DMS53 treated with DMSO at 0.1 percent for 48 hours (cell line): ENCODE measurements at regions not wholly inside any gene's neighbourhood (a gene's known extent, or its start where the extent isn't known, plus 50 kb on each side); places are given as distances from the start of the nearest gene placed in this dataset.
"Not testable (repeated sequence)": the region's sequence is repeated elsewhere in the genome, so short reads cannot be mapped to it uniquely, and the experiment has no call there.

Experiments used
- DNase-seq: peaks from one replicate; lab custom pipeline; 2025; ENCODE audit not compliant: unreplicated experiment; lab: John Stamatoyannopoulos, UW

DNA sequence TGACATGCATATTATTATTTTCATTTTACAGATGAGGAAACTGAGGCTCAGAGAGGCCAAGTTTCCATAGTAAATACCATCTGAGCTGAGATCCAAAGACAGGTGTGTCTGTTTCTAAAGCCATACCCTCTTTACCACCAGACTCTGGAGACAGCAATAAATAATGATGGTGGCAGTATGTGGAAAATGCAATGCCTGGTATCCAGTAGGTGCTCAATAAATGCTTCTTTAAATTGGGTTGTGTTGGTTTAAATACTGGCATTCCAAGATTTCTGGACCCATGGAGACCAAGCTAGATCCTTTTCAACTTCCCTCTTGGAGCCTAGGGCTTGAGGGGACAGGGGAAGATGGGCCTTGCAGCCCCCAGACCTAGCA is 221.3 kb upstream of the MSX2 start:
- no peak for DNase-seq

DNA sequence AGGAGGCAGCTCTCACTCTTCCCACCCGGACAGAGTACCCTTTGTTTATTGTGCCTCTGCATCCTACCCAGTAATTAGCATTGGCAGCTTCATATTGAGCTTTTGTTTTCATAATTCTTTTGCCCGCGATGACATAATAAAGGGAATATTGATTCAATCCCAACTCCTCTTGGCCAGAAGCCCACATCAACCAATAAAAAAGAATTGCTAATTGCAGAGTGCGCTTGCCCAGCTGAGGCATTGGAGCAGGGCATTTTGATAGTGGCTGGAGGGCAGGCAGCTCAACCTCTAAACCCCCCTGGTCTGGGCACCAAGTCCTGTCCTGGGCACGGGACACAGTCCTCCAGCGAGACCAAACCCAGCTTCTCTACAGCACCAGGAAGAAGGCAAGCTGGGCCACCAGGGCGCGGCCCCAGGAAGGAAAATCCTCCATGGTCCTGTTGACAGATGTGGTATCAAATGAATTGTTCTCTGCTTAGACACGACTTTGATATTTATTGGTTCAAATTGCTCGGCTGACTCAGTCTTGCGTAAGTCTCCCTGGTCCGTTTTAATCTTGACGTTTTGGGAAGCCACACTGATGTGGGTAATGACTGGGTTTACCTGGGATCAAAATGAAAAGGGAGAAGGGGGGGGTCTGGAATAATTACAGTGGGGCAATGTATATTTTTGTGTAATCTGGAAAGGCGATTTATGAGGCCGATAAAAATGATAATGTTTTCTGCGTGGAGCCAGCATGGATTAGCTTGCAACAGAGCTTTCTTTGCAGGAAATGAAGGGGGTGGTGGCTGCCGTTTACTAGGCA is 220.7 kb upstream of the MSX2 start:
- DNase-seq, result no peak

DNA sequence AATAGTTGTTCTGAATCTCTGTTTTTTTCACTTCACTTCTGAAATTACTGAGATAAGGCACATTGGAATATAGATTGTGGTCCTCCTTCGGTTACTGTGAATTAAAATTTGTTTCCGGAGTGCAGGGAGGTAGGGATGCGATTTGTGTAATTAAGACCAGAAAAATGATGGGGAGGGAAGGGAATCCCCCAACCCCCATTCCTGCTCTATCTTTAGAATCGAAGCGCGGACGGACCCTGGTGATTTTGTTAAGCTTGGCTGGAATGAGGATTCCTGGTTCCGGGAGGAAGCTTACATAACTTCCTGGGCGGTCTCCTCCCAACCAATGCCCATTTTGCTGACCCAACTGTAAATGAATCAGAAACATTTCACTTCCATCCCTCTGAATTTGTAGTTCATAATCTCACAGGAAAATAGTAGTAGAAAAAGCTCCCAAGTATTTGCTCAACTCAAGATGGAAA is 220.1 kb upstream of the MSX2 start:
- no peak for DNase-seq

DNA sequence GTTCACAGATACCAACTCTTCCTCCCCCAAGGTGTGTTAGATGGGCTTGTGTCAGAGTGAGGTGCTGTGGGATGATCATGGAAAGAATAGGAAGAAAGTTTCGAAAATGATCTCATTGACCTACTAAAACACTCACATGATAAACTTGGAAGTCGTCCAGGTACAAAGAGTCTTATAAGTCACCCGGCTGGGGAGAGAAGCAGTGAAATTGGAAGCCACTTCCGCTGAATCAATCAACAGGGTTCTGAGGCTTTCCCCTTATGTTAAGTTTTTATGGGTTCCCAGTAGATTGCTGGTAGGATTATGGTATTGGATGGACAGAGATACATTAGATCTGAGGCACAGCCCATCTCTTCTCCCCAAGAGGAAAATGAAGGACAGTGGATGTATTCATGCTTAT is 218.8 kb upstream of the MSX2 start:
- DNase-seq, result no peak

DNA sequence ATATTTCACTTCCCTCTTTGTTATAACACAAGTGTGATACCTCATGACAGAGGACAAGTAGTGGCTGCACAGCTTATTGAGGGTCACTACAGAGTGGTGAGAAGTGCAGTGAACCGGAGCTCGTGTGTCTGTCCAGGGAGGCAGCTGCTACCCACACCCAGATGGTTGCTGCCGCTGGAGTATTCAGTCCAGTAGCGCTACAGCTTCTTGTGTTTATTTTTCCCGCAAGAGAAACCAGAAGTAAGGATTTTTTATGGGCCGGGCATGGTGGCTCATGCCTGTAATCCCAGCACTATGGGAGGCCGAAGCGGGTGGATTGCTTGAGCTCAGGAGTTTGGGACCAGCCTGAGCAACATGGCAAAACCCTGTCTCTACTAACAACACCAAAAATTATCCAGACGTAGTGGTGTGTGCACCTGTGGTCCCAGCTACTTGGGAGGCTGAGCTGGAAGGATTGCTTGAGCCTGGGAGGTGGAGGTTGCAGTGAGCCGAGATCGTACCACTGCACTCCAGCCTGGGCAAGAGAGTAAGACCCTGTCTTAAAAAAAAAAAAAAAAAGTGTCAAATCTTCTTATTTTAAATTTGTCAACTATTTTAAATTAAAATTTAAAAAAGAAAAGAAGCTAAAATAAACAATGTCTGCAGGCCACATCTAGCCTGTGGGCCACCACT is 213.5 kb upstream of the MSX2 start:
- DNase-seq, result not testable (repeated sequence)

DNA sequence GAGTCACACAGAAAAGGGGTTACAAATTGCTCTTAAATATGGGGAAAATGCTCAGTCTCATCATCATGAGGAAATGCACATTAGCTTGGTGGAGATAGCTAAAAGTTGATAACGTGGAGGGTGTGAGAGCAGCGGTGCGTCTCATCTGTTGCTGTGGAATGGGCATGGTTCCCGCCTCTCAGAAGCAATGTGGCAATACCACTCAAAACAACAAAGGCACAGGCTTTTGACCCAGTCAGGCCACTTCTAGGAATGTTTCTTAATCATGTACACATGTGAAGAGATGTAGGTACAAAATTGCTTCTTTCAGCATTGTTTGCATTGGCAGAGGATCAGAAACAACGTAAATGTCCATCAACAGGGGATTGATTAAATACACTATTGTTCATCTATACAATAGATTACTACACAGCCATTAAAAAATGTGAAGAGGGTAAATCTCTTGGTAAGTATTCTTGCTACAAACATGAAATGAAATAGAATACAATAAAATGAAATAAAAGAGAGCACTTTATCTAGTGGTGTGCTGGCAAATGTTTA is 212.6 kb upstream of the MSX2 start:
- DNase-seq, result no peak

DNA sequence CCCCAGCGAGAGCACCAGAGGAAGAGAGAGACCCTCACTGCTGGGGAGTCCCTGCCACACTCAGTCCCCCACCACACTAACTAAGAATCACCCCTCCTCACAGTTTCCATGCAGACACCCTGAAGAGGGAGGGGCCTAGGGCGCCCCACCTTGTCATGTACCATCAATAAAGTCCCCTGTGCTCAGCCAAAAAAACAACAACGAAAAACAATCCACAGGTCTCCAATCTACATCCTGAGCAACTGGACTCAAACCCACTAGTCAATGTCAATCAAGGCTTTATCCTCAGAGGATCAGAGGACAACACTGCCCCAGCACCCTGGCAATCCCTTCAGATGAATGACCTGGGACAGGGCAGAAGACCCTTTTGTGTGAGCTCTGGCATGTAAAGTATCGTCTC is 210.1 kb upstream of the MSX2 start:
- no peak for DNase-seq

DNA sequence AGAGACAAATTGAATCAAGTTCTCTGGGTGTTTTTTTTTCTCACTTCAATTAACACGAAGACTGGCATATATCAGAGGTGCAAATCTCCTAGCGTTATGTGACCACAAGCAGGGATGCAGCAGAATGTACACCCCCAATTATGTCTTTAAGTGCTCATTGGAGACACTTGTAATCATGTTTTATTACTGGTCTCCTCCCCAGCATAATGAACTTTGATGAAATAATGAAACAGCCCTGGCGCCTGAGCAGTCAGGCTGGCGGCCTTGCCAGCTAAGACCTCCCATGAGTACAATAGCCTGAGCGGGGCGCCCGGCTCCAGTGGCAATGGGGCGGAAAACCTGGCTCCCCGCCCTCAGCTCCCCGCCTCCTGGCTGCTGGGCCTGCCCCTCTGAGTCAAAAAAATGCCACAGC is 209.4 kb upstream of the MSX2 start:
- no peak for DNase-seq

DNA sequence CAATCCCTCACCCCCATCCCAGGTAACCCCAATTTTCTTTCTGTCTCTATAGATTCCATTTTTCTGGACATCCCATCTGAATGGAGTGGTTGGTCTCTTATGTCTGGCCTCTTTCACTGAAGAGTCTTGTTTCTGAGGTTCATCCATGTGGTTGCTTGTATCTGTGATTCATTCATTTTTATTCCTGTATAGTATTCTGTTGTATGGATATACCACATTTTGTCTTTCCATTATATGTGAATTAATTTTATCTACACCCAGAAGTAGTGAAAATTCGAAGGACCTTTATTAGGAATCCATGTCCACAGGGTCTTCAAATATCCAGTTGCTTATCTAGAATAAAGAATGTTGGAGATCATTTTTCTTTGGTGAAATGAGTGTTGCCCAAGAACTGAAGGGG is 207.6 kb upstream of the MSX2 start:
- DNase-seq, result no peak

DNA sequence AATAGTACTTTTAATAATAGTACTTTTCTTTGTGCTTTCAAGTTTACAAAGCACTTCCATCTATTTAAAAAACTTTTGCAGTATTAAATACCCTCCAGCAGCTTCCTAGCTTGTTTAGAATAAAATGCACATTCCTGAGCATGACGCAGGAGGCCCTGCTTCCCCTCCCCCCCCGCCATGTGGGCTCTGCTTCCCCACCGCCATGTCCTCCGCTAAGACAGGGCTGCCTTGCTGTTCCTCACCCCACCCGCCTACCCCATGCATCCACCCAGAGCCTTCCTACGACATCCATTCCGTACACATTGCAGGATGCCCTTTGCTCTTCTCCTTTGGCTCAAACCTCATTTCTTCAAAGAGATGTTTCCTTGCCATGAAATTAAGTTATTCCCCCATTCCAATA is 205.9 kb upstream of the MSX2 start:
- no peak for DNase-seq

DNA sequence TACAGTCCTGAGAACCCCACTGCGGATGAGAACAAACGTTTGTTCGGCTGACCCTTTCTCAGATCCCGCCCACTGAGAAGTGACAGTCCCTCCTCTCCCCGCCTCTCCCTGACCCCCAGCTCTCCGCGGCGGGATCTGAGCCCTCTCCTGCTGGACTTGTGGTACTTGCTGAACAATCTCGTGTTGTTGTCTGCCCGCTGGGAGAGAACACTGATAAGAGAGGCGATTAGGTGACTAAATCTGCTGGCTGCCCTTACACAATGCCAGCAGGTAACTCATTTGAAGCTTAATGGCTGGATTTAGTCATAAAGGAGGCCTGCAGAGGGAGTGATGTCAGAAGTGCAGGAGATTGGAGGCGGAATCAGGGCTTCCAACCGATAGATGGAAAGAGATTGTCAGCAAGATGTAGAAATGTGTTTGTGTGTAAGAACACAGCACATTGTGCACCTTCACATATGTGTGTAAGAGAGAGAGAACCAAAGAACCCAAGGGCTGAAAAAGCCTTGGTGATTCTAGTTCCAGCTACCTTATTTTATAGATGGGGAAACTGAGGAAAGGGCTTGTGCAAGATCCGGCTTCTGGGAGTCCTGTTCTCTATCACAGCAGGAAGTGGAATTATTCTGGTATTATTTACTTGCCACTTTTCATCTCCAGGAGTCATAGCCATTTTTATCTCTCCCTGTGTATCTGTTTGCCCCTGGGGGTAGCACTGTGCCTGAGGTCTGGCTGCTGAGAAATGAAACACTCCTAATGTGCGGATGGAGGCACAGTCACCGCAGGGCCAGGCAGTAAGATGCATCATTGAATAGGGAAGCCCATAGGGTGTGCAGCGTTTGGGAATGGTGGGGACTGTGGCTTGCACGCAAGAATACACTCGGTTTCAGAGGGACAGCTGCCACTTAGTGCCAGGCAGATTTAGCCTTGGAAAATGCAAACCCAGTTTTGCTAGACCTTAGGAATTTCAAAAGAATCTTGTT is 203.7 kb upstream of the MSX2 start:
- DNase-seq, result no peak

DNA sequence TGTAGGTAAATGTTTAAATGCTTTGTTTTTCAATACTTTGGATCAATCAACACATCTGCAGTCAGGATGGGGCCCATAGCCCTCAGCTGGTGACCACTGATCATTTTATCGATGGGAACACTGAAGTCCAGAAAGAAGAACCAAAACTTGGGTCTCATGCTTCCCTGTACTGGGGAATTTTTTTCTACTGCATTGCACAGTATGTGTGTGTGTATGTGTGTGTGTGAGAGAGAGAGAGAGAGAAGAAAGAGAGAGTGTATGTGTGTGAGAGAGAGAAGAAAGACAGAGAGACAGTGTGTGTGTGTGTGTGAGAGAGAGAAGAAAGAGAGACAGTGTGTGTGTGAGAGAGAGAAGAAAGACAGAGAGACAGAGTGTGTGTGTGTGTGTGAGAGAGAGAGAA is 202.9 kb upstream of the MSX2 start:
- no peak for DNase-seq

DNA sequence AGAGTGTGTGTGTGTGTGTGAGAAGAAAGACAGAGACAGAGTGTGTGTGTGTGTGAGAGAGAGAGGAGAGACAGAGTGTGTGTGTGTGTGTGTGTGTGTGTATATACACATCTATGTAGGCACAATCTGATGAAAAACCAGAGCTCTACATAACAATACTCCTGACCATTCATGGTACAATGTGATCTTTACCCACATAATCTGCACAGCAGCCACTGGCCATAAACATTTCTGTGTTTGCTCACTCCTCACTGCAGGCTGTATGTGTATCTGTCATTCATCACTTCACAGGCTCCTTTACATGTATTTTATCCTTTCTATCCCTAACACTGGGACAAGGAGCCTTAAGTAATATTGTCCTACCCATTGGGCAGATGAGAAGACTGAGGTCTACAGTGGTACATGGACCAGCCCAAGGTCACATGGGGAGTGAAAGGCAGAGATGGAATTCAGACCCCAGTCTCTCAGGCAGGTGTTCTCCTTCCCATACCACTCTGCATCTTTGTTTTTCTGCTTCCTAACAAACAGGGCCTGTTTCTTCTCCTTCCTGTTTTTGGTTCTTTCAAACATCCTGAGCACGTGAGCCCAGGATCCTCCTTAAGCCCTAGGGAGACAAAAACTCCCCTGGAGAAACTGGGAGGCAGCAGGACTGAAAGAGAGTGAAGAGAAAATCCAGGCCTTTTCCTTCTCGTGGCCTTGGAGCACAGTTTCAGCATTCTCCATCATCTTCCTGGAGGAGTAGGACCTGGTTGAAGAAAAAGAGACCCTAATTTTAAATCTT is 201.7 kb upstream of the MSX2 start:
- no peak for DNase-seq

DNA sequence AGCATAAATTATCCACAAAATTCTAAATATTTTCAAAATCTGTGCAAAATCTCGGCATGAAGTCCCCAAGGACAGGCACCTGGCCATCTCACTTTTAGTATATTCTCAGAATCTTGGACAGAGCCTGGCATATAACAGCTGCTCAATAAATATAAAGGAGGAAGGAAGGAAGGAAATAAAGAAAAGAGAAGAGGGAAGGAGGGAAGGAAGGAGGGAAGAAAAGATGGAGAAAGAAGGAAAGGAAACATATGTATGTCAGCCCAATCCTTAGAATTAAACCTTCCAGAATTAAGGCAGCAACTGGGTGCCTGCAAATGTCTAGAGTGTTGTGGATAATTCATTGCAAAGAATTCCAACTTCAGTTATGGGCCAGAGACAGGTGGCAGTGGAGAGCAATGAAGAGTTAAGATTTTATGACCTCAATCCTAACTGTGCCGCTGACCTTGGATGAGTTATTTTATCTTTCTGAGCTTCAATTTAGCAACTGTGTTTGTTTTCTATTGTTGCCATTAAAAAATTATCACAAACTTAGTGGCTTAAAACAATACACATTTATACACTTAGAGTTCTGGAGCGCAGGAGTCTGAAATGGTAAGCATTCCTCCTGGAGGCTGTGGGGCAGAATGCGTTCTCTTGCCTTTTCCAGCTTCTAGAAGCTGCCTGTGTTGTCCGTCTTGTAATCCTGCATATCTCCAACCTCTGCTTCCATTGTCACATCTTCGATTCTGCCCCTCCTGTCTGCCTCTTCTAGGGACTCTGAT is 200.9 kb upstream of the MSX2 start:
- no peak for DNase-seq

DNA sequence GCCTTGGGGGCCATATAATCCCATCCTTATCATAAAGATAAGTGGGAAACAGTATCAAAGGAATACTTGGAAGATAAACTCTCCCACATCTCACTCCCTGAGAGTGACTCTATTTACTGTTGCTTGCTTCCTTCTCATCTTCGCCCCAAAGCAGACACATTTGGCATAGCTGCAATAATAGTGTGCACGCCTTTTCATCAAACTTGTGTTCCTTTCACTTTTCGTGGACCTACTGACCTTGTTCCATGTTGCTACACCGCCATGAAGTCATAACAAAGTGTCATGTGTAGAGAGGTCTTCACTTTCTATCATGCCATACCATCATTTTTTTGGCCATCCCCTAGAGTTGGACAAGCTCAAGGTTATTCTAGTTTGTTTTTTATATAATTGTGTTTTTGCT is 200.0 kb upstream of the MSX2 start:
- DNase-seq, result no peak

DNA sequence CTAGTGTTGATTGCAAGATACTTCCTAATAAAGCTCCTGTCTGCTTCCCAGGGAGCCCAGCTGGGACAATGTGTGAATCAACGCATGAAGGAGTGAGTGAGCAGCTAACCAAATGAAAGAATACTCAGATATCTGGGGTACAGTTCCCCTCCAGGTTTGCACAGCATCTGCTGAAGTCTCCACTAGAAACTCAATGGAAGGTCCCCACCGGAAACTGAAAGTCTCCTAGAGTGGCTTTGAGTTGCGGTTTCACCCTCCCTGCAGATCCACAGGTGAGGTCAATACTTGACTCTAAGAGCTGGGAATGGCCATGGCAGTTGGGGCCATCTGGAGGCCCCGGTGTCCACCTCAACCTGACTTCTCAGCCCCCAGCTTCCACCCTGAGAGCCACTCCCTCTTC is 198.2 kb upstream of the MSX2 start:
- no peak for DNase-seq

DNA sequence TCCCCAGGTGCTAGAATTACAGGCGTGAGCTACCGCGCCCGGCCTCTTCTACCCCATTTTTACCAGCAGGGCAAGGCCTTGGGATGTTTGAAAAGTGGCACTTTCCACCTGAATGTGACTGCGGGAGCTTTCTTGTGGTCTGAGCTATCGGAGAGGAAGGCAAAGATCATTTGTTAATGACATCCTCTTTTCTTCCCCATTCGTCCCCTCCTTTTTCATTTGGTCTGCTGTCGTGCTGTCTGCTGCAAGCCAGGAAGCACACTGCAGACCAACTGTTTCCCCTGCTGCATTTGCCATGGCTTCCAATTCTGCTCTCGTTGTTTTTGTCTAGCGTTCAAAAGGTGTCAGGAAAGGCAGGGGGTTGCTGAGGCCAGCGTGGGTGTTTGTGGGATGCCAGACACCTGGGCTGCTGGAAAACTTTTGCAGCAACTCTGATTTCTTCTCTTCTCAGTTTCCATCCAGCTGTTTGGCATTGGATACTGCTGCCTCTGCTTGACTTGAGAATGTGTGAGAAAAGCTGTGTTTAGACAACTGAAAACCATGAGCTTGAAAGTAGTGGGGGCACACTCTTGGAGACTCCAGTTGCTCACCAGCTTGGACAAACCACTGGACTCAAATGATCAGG is 196.4 kb upstream of the MSX2 start:
- DNase-seq, result no peak

DNA sequence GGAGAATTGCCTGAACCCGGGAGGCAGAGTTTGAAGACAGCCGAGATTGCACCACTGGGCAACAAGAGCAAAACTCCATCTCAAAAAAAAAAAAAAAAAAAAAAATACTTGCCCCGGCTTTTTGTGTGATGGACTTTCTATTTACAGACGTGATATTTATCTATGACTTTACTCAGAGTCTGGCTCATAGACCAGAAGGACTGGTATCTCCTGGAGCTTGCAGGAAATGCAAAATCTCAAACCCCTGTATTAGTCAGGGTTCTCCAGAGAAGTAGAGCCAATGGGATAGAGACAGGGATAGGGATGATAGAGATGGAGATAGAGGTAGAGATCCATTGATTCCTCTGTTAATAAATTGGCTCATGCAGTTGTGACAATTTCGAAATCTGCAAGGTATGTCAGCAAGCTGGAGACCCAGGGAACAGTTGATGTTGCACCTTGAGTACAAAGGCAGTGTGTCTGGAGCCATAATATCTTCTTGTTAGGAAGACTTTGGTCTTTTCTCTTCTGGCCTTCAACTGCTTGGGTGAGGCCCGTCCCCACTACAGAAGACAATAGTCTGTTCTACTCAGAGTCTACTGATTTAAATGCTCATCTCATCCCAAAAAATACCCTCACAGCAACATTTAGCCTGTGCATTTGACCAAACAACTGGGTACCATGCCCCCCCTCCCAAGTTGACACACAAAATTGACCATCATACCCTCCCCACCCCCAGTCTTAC is 195.4 kb upstream of the MSX2 start:
- no peak for DNase-seq
